OCI-LY7 (cell line): ENCODE measurements at regions not wholly inside any gene's neighbourhood (a gene's known extent, or its start where the extent isn't known, plus 50 kb on each side); places are given as distances from the start of the nearest gene placed in this dataset.

Source experiments
- CTCF ChIP-seq: fragments of 200-600 bp; sonication (generic); conservative IDR thresholded peaks from 2 replicates; pipeline ENCODE4 v1.5.1; 2014; ENCODE audit warnings: mild to moderate bottlenecking, antibody characterized with exemption, low read length, moderate library complexity, mixed read lengths
- EZH2phosphoT487 ChIP-seq: fragments of 200-600 bp; sonication (generic); IDR thresholded peaks from 2 replicates; pipeline ENCODE4 v1.6.1; 2018; ENCODE audit warnings: low read depth, borderline replicate concordance, mild to moderate bottlenecking, mixed run types, antibody characterized with exemption, low read length, moderate library complexity, mixed read lengths

GRCh38 chr2:198900141-198900540 lies 557.6 kb downstream of the SATB2 start:
- TF ChIP-seq EZH2phosphoT487: no peak
- no peak; the same call in 1 of the 2 replicates for TF ChIP-seq CTCF
